Transverse colon (tissue), 4 donors: ENCODE measurements at regions not wholly inside any gene's neighbourhood (a gene's known extent, or its start where the extent isn't known, plus 50 kb on each side); places are given as distances from the start of the nearest gene placed in this dataset.

Experiments
- DNase-seq: peaks from one replicate; pipeline ENCODE4 v3.0.0-alpha.2; 2019
- H3K27ac ChIP-seq, 4 donors: fragments of 200-600 bp; sonication (generic); 2 replicates each; pipeline ENCODE4 v1.5.1; 2016 to 2018; ENCODE audit warnings: inconsistent platforms in 4 of 4
- H3K27me3 ChIP-seq: fragments of 200-600 bp; sonication (generic); 2 replicates; pipeline ENCODE4 v1.5.1; 2017; ENCODE audit warnings: inconsistent platforms
- H3K36me3 ChIP-seq, 4 donors: fragments of 200-600 bp; sonication (generic); 2 replicates each; pipeline ENCODE4 v1.5.1; 2017 to 2019; ENCODE audit warnings: inconsistent platforms in 4 of 4
- H3K4me1 ChIP-seq, 4 donors: fragments of 200-600 bp; sonication (generic); 2 replicates each; pipeline ENCODE4 v1.5.1; 2017 to 2020; ENCODE audit warnings: inconsistent platforms in 4 of 4
- H3K4me3 ChIP-seq, 4 donors: fragments of 200-600 bp; sonication (generic); 1 replicate in 1 of 4; 2 replicates in 3 of 4; pipeline versions ENCODE4 v1.5.1 to v1.6.1; 2017 to 2019; ENCODE audit warnings: inconsistent platforms in 4 of 4
- H3K9me3 ChIP-seq, 2 donors: fragments of 200-600 bp; sonication (generic); 2 replicates each; pipeline ENCODE4 v1.5.1; 2017 to 2019; ENCODE audit warnings: inconsistent platforms in 2 of 2
- CTCF ChIP-seq, 5 experiments: fragments of 200-600 bp in 3 of 5; fragments of 450-650 bp in 2 of 5; sonication (generic) in 3 of 5; IDR thresholded peaks; 1 replicate in 2 of 5; 2 replicates in 3 of 5; pipeline ENCODE4 v1.5.1; 2016 to 2017; ENCODE audit warnings: antibody characterized with exemption in 5 of 5, inconsistent platforms in 3 of 5, mild to moderate bottlenecking in 2 of 5, moderate library complexity in 1 of 5
- EP300 ChIP-seq: sonication (generic); formaldehyde crosslinking; IDR thresholded peaks from one replicate; pipeline ENCODE4 v1.6.1; 2017; ENCODE audit warnings: antibody characterized with exemption, low read depth
- POLR2A ChIP-seq: fragments of 450-650 bp; IDR thresholded peaks from one replicate; pipeline ENCODE4 v1.6.1; 2016; ENCODE audit warnings: antibody characterized with exemption, mild to moderate bottlenecking, moderate library complexity
- POLR2AphosphoS5 ChIP-seq, 3 donors: sonication (generic); formaldehyde crosslinking; IDR thresholded peaks; one replicate each; pipeline ENCODE4 v1.6.1; 2016; ENCODE audit warnings: antibody characterized with exemption in 3 of 3
- WGBS, 2 donors: methylation state at CpG; one replicate each; pipeline ENCODE4 v1.1.5; 2018; ENCODE audit warnings: low coverage in 1 of 2; 5-methylcytosine and 5-hydroxymethylcytosine counted together
- in situ Hi-C, 4 donors: fragments of 200-750 bp; cut with MboI; loops; one replicate each; pipeline versions ENCODE4 v1.15.0 to v1.15.1; 2017; ENCODE audit warnings: low sequenced_read_pairs in 3 of 4, low pct_ligation_motif_present in 1 of 4, low pct_unique_long_range_greater_than_20kb in 1 of 4
- intact Hi-C: fragments of 100-400 bp; cut with DNase I; formaldehyde crosslinking; loops from one replicate; pipeline ENCODE4 v1.15.1; 2023; ENCODE audit warnings: low total_unique reads

GRCh38 chr5:159560088-159560487, 229.8 kb upstream of the IL12B start:
- no peaks in the 10 kb centered on the region for H3K4me1 ChIP-seq
- 69 to 85% methylated on average over 2 to 7 of the region's 7 CpGs for WGBS, 2 donors
- H3K9me3 ChIP-seq, result no peaks in the 10 kb centered on the region
- in situ Hi-C loops (no loop called here), intact Hi-C loops (no loop called here)
- H3K27me3 ChIP-seq, result no peaks in the 10 kb centered on the region
- no peak overlapping the region for H3K4me3 ChIP-seq
- TF ChIP-seq CTCF (IDR thresholded peaks at IDR 0.05) (no peak), POLR2A (no peak), EP300 (no peak), POLR2AphosphoS5 (IDR thresholded peaks at IDR 0.05) (no peak)
- no peaks in the 10 kb centered on the region for H3K36me3 ChIP-seq
- no peak for DNase-seq
- H3K27ac ChIP-seq, result no peak overlapping the region

GRCh38 chr5:159564031-159564430, 233.7 kb upstream of the IL12B start:
- Histone ChIP-seq H3K9me3 (no peaks in the 10 kb centered on the region), H3K4me3 (no peak overlapping the region), H3K36me3 (no peaks in the 10 kb centered on the region), H3K27me3 (no peaks in the 10 kb centered on the region), H3K4me1 (no peaks in the 10 kb centered on the region), H3K27ac (no peak overlapping the region)
- 60 to 72% methylated on average over 1 to 2 of the region's 2 CpGs for WGBS, 2 donors
- TF ChIP-seq POLR2A (no peak), CTCF (IDR thresholded peaks at IDR 0.05) (no peak), POLR2AphosphoS5 (IDR thresholded peaks at IDR 0.05) (no peak), EP300 (no peak)
- intact Hi-C loops (no loop called here), in situ Hi-C loops (no loop called here)
- DNase-seq, result no peak

GRCh38 chr5:159566832-159567231, 236.5 kb upstream of the IL12B start:
- Histone ChIP-seq H3K4me3 (no peak overlapping the region), H3K4me1 (no peaks in the 10 kb centered on the region), H3K36me3 (no peaks in the 10 kb centered on the region), H3K27me3 (no peaks in the 10 kb centered on the region), H3K27ac (no peak overlapping the region), H3K9me3 (no peaks in the 10 kb centered on the region)
- in situ Hi-C loops (no loop called here), intact Hi-C loops (no loop called here)
- no peak for DNase-seq
- TF ChIP-seq POLR2A, result no peak
- no peak for TF ChIP-seq CTCF (IDR thresholded peaks at IDR 0.05)
- TF ChIP-seq POLR2AphosphoS5 (IDR thresholded peaks at IDR 0.05), result no peak
- no peak for TF ChIP-seq EP300
- 50 to 74% methylated on average over 1 to 2 of the region's 2 CpGs for WGBS, 2 donors

GRCh38 chr5:159567461-159567860, 237.2 kb upstream of the IL12B start:
- DNase-seq, result no peak
- Histone ChIP-seq H3K27me3 (no peaks in the 10 kb centered on the region), H3K27ac (no peak overlapping the region), H3K4me1 (no peaks in the 10 kb centered on the region), H3K4me3 (no peak overlapping the region), H3K36me3 (no peaks in the 10 kb centered on the region), H3K9me3 (no peaks in the 10 kb centered on the region)
- 57 to 78% methylated on average over 1 of the region's 1 CpG for WGBS, 2 donors
- in situ Hi-C loops (no loop called here), intact Hi-C loops (no loop called here)
- TF ChIP-seq POLR2AphosphoS5 (IDR thresholded peaks at IDR 0.05) (no peak), CTCF (IDR thresholded peaks at IDR 0.05) (no peak), EP300 (no peak), POLR2A (no peak)
